ENCODE measurements at regions not wholly inside any gene's neighbourhood (a gene's known extent, or its start where the extent isn't known, plus 50 kb on each side); places are given as distances from the start of the nearest gene placed in this dataset.

DNA sequence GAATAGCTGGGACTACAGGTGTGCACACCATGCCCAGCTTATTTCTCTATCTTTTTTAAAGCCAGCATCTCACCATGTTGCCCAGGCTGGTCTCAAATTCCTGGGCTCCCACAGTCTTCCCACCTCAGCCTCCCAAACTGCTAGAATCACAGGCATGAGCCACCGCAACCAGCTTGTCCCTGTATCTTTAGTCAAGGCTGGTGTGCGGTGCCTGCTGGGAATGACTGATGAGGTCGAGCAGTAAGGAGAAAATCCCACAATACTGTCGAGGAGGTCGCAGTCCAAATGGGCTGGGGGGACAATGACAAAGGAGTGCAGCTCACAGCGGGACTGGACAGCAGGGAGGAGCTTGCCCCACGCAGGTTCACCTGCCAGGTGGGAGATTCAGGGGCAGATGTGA is 50.2 kb upstream of the CALN1 start:
- H3K27me3 ChIP-seq: no peaks in the 10 kb centered on the region
- no peaks in the 10 kb centered on the region for H3K4me1 ChIP-seq
- 50% methylated on average over 2 of the region's 7 CpGs for WGBS (ENCODE audit: insufficient coverage, low coverage, low lambda C conversion rate, missing lambda C conversion rate)
- no peaks in the 10 kb centered on the region for H3K9me3 ChIP-seq
- no peak overlapping the region for H3K27ac ChIP-seq
- ATAC-seq (no peak), DNase-seq (peak in 1 of 3 donors; percentile 13)
- TF ChIP-seq, protein P1, sequence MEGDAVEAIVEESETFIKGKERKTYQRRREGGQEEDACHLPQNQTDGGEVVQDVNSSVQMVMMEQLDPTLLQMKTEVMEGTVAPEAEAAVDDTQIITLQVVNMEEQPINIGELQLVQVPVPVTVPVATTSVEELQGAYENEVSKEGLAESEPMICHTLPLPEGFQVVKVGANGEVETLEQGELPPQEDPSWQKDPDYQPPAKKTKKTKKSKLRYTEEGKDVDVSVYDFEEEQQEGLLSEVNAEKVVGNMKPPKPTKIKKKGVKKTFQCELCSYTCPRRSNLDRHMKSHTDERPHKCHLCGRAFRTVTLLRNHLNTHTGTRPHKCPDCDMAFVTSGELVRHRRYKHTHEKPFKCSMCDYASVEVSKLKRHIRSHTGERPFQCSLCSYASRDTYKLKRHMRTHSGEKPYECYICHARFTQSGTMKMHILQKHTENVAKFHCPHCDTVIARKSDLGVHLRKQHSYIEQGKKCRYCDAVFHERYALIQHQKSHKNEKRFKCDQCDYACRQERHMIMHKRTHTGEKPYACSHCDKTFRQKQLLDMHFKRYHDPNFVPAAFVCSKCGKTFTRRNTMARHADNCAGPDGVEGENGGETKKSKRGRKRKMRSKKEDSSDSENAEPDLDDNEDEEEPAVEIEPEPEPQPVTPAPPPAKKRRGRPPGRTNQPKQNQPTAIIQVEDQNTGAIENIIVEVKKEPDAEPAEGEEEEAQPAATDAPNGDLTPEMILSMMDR (IDR thresholded peaks at IDR 0.05): no peak
- TF ChIP-seq POLR2A (IDR thresholded peaks at IDR 0.05): no peak
- H3K4me3 ChIP-seq: no peak overlapping the region
- no peaks in the 10 kb centered on the region for H3K36me3 ChIP-seq
- intact Hi-C loops (cut with DNase I): no loop called here

All from right lobe of liver (tissue), 6 donors.